Endothelial cell of umbilical vein (primary cell): ENCODE measurements at regions not wholly inside any gene's neighbourhood (a gene's known extent, or its start where the extent isn't known, plus 50 kb on each side); places are given as distances from the start of the nearest gene placed in this dataset. TPM values are rescaled to one million over a fixed set of nuclear protein-coding genes. Genes with fewer than 3 reads are reported as not detected.

Experiments used
- BruUV-seq: library from RNA; stranded (reverse); fragments of 400-500 nt; replicated peaks from 2 replicates; lab custom pipeline; 2021; lab: Mats Ljungman, UMichigan
- CTCF ChIA-PET: fragments of 300-600, 350-600 bp; sonication (Branson Sonifier 250); formaldehyde crosslinking; loops from one replicate; lab custom pipeline; 2021; ENCODE audit warnings: antibody characterized with exemption, inconsistent platforms; lab: Charles Lee
- POLR2A ChIA-PET: fragments of 300-600, 350-600 bp; sonication (Branson Sonifier 250); formaldehyde crosslinking; loops from one replicate; lab custom pipeline; 2021; ENCODE audit warnings: antibody characterized with exemption, inconsistent platforms; lab: Charles Lee
- DNase-seq: peaks from one replicate; pipeline ENCODE4 v3.0.0-alpha.2; 2011; ENCODE audit warnings: low read depth, low spot score
- FAIRE-seq: peaks from 2 replicates; lab custom pipeline; 2011; peaks lifted over from hg19 to GRCh38; lab: Jason Lieb, UNC
- H2AFZ ChIP-seq: 2 replicates; pipeline ENCODE4 v1.6.0; 2012; ENCODE audit warnings: low read depth, low read length, control low read depth, inconsistent platforms
- H3K27ac ChIP-seq: 2 replicates; pipeline ENCODE4 v1.5.1; 2011; ENCODE audit warnings: low read depth, mild to moderate bottlenecking, control low read depth, low read length, moderate library complexity; ENCODE audit not compliant: insufficient read depth
- H3K27me3 ChIP-seq, 2 experiments: 2 replicates each; pipeline versions ENCODE4 v1.6.0 to v1.6.1; 2011; ENCODE audit warnings: low read length in 2 of 2, mixed read lengths in 1 of 2; ENCODE audit not compliant: control insufficient read depth in 2 of 2, insufficient read depth in 2 of 2
- H3K36me3 ChIP-seq, 2 experiments: 2 replicates in 1 of 2; 3 replicates in 1 of 2; pipeline ENCODE4 v1.5.1; 2011; ENCODE audit warnings: low read length in 2 of 2, mild to moderate bottlenecking in 1 of 2, moderate library complexity in 1 of 2; ENCODE audit not compliant: control insufficient read depth in 2 of 2, insufficient read depth in 2 of 2; ENCODE audit errors: extremely low read depth in 1 of 2
- H3K4me1 ChIP-seq: 3 replicates; pipeline ENCODE4 v1.5.1; 2011; ENCODE audit warnings: mild to moderate bottlenecking, low read length; ENCODE audit not compliant: control insufficient read depth, insufficient read depth; ENCODE audit errors: extremely low read depth
- H3K4me2 ChIP-seq: 2 replicates; pipeline ENCODE4 v1.6.1; 2011; ENCODE audit warnings: low read length, control low read depth, mixed read lengths; ENCODE audit not compliant: insufficient read depth
- H3K4me3 ChIP-seq, 3 experiments: fragments of 200-600 bp in 1 of 3; sonication (generic), shearing (Covaris generic) in 1 of 3; replicated peaks in 1 of 3; 2 replicates each; pipeline ENCODE4 v1.5.1; 2011 to 2016; ENCODE audit warnings: control low read depth in 3 of 3, low read length in 3 of 3, mild to moderate bottlenecking in 2 of 3, inconsistent platforms in 1 of 3, low read depth in 1 of 3, moderate library complexity in 1 of 3; ENCODE audit not compliant: insufficient read depth in 1 of 3
- H3K79me2 ChIP-seq: 2 replicates; pipeline ENCODE4 v1.6.0; 2012; ENCODE audit warnings: low read length, inconsistent platforms; ENCODE audit not compliant: control insufficient read depth, insufficient read depth
- H3K9ac ChIP-seq: replicated peaks from 2 replicates; pipeline ENCODE3; 2011; ENCODE audit warnings: low read length, control low read depth; ENCODE audit not compliant: insufficient read depth; ENCODE audit errors: extremely low read depth
- H3K9me1 ChIP-seq: replicated peaks from 3 replicates; pipeline ENCODE4 v1.6.0; 2011; ENCODE audit warnings: mild to moderate bottlenecking, low read length; ENCODE audit not compliant: control insufficient read depth, insufficient read depth; ENCODE audit errors: extremely low read depth
- H3K9me3 ChIP-seq: replicated peaks from 2 replicates; pipeline ENCODE4 v1.5.1; 2012; ENCODE audit warnings: low read length, inconsistent platforms; ENCODE audit not compliant: control insufficient read depth, insufficient read depth
- H4K20me1 ChIP-seq: replicated peaks from 2 replicates; pipeline ENCODE3; 2011; ENCODE audit warnings: mild to moderate bottlenecking, low read length; ENCODE audit not compliant: control insufficient read depth, insufficient read depth; ENCODE audit errors: extremely low read depth
- EZH2 ChIP-seq: IDR thresholded peaks from 2 replicates; pipeline ENCODE4 v1.6.1; 2012; ENCODE audit warnings: borderline replicate concordance, low read depth, mild to moderate bottlenecking, moderate library complexity, low read length, inconsistent platforms; ENCODE audit not compliant: severe bottlenecking
- FOS ChIP-seq: IDR thresholded peaks from 2 replicates; pipeline ENCODE4 v1.6.1; 2011; ENCODE audit warnings: mild to moderate bottlenecking, low read length, moderate library complexity, borderline replicate concordance; ENCODE audit not compliant: insufficient read depth
- GATA2 ChIP-seq: IDR thresholded peaks from 2 replicates; pipeline ENCODE4 v1.7.0; 2011; ENCODE audit warnings: low read depth, mild to moderate bottlenecking, moderate library complexity, mixed read lengths, low read length; ENCODE audit not compliant: insufficient read length, insufficient read depth
- JUN ChIP-seq: IDR thresholded peaks from 2 replicates; pipeline ENCODE4 v1.6.1; 2011; ENCODE audit warnings: borderline replicate concordance, low read depth; ENCODE audit not compliant: insufficient read length, insufficient read depth
- MAX ChIP-seq: IDR thresholded peaks from 2 replicates; pipeline ENCODE4 v1.6.1; 2011; ENCODE audit not compliant: insufficient read depth, insufficient read length
- MYC ChIP-seq: IDR thresholded peaks from one replicate; pipeline ENCODE4 v1.6.1; 2011; ENCODE audit warnings: mild to moderate bottlenecking, low read depth, low read length
- POLR2A ChIP-seq: IDR thresholded peaks from 2 replicates; pipeline ENCODE4 v1.6.1; 2012; ENCODE audit warnings: low read depth, mild to moderate bottlenecking, control low read depth, low read length
- POLR2AphosphoS5 ChIP-seq: IDR thresholded peaks from 2 replicates; pipeline ENCODE4 v1.6.1; 2012; ENCODE audit warnings: low read depth, mild to moderate bottlenecking, control low read depth, low read length, moderate library complexity; ENCODE audit not compliant: insufficient read depth
- dilution Hi-C: fragments of 300-500 bp; cut with MboI; formaldehyde crosslinking; loops from one replicate; pipeline ENCODE4 v1.15.0; 2019; ENCODE audit warnings: low sequenced_read_pairs; ENCODE audit not compliant: extremely low pct_ligation_motif_present
- intact Hi-C: fragments of 100-400 bp; cut with micrococcal nuclease; formaldehyde crosslinking; loops from one replicate; pipeline ENCODE4 v1.10.0; 2022
- small RNA-seq: library from RNA; depleted of rRNA; stranded (forward); fragments of <200 nt; gene quantifications from one replicate; pipeline ENCODE3, GENCODE V24; 2012; ENCODE audit warnings: low replicate concordance, low read depth; ENCODE audit not compliant: insufficient read depth, insufficient read length
- TF ChIP-seq, protein P1 (sequence below), 2 donors: IDR thresholded peaks; 1 replicate in 1 of 2; 2 replicates in 1 of 2; pipeline ENCODE4 v1.5.1; 2011; ENCODE audit warnings: low read length in 2 of 2, mild to moderate bottlenecking in 2 of 2, moderate library complexity in 2 of 2, control low read depth in 1 of 2, inconsistent platforms in 1 of 2, low read depth in 1 of 2; ENCODE audit not compliant: insufficient read depth in 1 of 2; ENCODE audit errors: extremely low read depth in 1 of 2

- no peak overlapping the region for H2AFZ ChIP-seq
- ChIA-PET POLR2A (no interaction called here), CTCF (interaction anchor here (0.7 kb wide), 1 partner anchor 8 kb away, joined by 3 read pairs; no protein-coding TSS in a partner anchor)
- no peaks in the 10 kb centered on the region for H3K9me1 ChIP-seq
- TF ChIP-seq FOS (no peak), JUN (no peak), MYC (no peak), EZH2 (no peak), POLR2AphosphoS5 (no peak), GATA2 (no peak), POLR2A (no peak), MAX (no peak)
- TF ChIP-seq, protein P1, sequence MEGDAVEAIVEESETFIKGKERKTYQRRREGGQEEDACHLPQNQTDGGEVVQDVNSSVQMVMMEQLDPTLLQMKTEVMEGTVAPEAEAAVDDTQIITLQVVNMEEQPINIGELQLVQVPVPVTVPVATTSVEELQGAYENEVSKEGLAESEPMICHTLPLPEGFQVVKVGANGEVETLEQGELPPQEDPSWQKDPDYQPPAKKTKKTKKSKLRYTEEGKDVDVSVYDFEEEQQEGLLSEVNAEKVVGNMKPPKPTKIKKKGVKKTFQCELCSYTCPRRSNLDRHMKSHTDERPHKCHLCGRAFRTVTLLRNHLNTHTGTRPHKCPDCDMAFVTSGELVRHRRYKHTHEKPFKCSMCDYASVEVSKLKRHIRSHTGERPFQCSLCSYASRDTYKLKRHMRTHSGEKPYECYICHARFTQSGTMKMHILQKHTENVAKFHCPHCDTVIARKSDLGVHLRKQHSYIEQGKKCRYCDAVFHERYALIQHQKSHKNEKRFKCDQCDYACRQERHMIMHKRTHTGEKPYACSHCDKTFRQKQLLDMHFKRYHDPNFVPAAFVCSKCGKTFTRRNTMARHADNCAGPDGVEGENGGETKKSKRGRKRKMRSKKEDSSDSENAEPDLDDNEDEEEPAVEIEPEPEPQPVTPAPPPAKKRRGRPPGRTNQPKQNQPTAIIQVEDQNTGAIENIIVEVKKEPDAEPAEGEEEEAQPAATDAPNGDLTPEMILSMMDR (IDR thresholded peaks at IDR 0.05; ENCODE audit: extremely low read depth in 1 of 2, insufficient read depth in 1 of 2, low read depth in 1 of 2, low read length in 2 of 2) = no peak
- no peak for FAIRE-seq
- H3K9ac ChIP-seq = no peak overlapping the region
- no peaks in the 10 kb centered on the region for H3K79me2 ChIP-seq
- DNase-seq = no peak
- intact Hi-C loops = no loop called here
- BruUV-seq = no TSS peak
- H3K4me2 ChIP-seq = no peak overlapping the region
- no peaks in the 10 kb centered on the region for H3K36me3 ChIP-seq
- no peaks in the 10 kb centered on the region for H3K9me3 ChIP-seq
- H3K27ac ChIP-seq = no peak overlapping the region
- no peaks in the 10 kb centered on the region for H3K4me1 ChIP-seq
- H4K20me1 ChIP-seq = no peaks in the 10 kb centered on the region
- H3K27me3 ChIP-seq = no peaks in the 10 kb centered on the region
- no peak overlapping the region for H3K4me3 ChIP-seq
- dilution Hi-C loops = no loop called here
Observed at GRCh38 chr3:73327052-73327451, 265.6 kb downstream of the EBLN2 start.

Small RNA genes in the stretch of these regions (small RNA-seq; reads per million reads assigned to genes)
- not detected for gene RNU6-1270P
